ENCODE measurements at regions not wholly inside any gene's neighbourhood (a gene's known extent, or its start where the extent isn't known, plus 50 kb on each side); places are given as distances from the start of the nearest gene placed in this dataset.
"Not testable (repeated sequence)": the region's sequence is repeated elsewhere in the genome, so short reads cannot be mapped to it uniquely, and the experiment has no call there.

DNA sequence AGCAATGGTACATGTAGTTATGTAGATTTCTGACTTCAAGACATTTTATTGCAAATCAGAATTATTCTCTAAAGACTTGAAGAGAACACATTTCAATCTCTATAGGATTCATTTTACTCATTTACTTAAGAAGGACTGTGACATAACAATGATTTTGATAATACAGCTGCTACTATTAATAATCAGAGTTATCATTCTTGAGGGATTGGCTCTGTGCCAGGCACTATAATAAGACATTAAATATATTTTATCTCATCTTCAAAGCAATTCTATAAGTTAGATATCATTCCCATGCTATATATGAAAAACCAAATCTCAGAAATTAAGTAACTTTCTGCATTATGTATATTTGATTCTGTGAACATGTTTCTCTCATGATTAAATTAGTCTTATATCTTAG is 103.7 kb upstream of the CALCR start:
- TF ChIP-seq CTCF (IDR thresholded peaks at IDR 0.05; ENCODE audit: low read depth, low read length, missing control alignments) = no peak
- DNase-seq (ENCODE audit: extremely low read depth, low read depth) = no peak
- H3K4me3 ChIP-seq (replicated peaks; ENCODE audit: low read depth, low read length) = no peak overlapping the region

- TF ChIP-seq CTCF (IDR thresholded peaks at IDR 0.05; ENCODE audit: low read depth, low read length, missing control alignments) = no peak
- H3K4me3 ChIP-seq (replicated peaks; ENCODE audit: low read depth, low read length) = no peak overlapping the region
- DNase-seq (ENCODE audit: extremely low read depth, low read depth) = no peak
Observed at GRCh38 chr7:93663561-93664299, 89.2 kb upstream of the CALCR start.

- not testable (repeated sequence) for H3K4me3 ChIP-seq (replicated peaks; ENCODE audit: low read depth, low read length); DNase-seq (ENCODE audit: extremely low read depth, low read depth)
Observed at GRCh38 chr7:93658163-93658562, 83.6 kb upstream of the CALCR start.

DNA sequence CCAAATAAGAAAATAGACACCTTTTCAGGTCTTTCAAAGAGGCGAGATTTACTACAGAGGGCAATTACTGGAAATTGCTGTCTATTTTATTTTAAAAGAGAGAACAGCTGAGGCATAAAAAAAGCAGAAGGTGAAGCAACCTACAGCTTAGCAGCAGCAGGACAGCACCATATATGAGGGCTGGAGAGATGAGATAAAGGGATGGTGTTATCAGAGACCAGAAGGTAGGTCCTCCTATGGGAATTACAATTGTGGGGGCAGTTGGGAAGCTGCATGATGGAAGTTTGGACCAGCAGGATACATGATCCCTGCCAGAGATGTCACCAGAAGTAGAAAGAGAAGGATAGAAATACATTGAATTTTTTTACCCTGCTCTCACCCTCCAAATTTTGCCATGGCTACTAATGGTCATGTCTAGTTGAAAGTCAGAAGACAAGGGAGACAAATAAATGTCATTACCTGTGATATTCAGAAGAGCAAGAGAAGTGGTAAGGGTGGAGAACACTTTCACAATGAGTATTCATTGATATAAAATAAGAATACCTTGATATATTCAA is 77.2 kb upstream of the CALCR start:
- no peak for DNase-seq (ENCODE audit: extremely low read depth, low read depth)
- no peak overlapping the region for H3K4me3 ChIP-seq (replicated peaks; ENCODE audit: low read depth, low read length)
- TF ChIP-seq CTCF (IDR thresholded peaks at IDR 0.05; ENCODE audit: low read depth, low read length, missing control alignments) = no peak

GRCh38 chr7:93646538-93646937 is 72.0 kb upstream of the CALCR start:
- TF ChIP-seq CTCF (IDR thresholded peaks at IDR 0.05; ENCODE audit: low read depth, low read length, missing control alignments) = no peak
- no peak for DNase-seq (ENCODE audit: extremely low read depth, low read depth)
- H3K4me3 ChIP-seq (replicated peaks; ENCODE audit: low read depth, low read length) = no peak overlapping the region

GRCh38 chr7:93636276-93636675 is 61.8 kb upstream of the CALCR start:
- no peak for DNase-seq (ENCODE audit: extremely low read depth, low read depth)
- no peak for TF ChIP-seq CTCF (IDR thresholded peaks at IDR 0.05; ENCODE audit: low read depth, low read length, missing control alignments)
- H3K4me3 ChIP-seq (replicated peaks; ENCODE audit: low read depth, low read length) = no peak overlapping the region

DNA sequence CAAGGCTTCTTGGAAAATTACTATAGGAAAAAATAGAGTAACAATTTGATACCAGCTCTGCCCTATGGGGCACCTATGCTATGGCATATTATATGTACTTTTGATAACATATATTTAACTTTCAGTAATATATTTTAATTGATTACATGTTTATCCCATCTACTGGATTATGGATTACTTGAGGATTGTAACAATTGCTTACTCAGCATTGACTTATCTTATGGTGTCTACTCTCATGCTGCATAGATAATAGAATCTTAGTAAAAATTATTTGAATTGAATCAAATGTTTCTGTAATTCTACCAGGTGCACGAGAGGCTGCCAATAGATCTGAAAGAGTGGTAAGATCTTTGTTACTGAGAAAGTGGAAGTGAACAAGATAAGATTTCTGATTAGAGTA is 57.8 kb upstream of the CALCR start:
- H3K4me3 ChIP-seq (replicated peaks; ENCODE audit: low read depth, low read length) = no peak overlapping the region
- DNase-seq (ENCODE audit: extremely low read depth, low read depth) = no peak
- no peak for TF ChIP-seq CTCF (IDR thresholded peaks at IDR 0.05; ENCODE audit: low read depth, low read length, missing control alignments)

All from HFF-Myc (cell line).